A673 (cell line): ENCODE measurements at regions not wholly inside any gene's neighbourhood (a gene's known extent, or its start where the extent isn't known, plus 50 kb on each side); places are given as distances from the start of the nearest gene placed in this dataset.

Source experiments
- BruUV-seq: library from RNA; stranded (reverse); fragments of 400-500 nt; replicated peaks from 2 replicates; lab custom pipeline; 2021; lab: Mats Ljungman, UMichigan
- CTCF ChIA-PET: fragments of 300-600 bp; sonication (Branson Sonifier 250); formaldehyde crosslinking; loops from one replicate; lab custom pipeline; 2022; ENCODE audit warnings: antibody characterized with exemption; lab: Charles Lee
- POLR2A ChIA-PET: fragments of 300-600 bp; sonication (Branson Sonifier 250); formaldehyde crosslinking; loops from one replicate; lab custom pipeline; 2022; ENCODE audit warnings: antibody characterized with exemption; ENCODE audit not compliant: low non-redundant PET; lab: Charles Lee
- DNase-seq: peaks from one replicate; pipeline ENCODE4 v3.0.0-alpha.2; 2015; ENCODE audit warnings: low spot score
- H3K27ac ChIP-seq: fragments of 200-600 bp; sonication (generic); 2 replicates; pipeline ENCODE4 v1.5.1; 2016; ENCODE audit warnings: mixed run types, low read depth, mild to moderate bottlenecking, mixed read lengths, antibody characterized with exemption, low read length; ENCODE audit not compliant: poor library complexity, severe bottlenecking
- H3K27me3 ChIP-seq: fragments of 200-600 bp; sonication (generic); replicated peaks from 2 replicates; pipeline ENCODE4 v1.6.1; 2017; ENCODE audit warnings: mixed run types, low read depth, mild to moderate bottlenecking, mixed read lengths, antibody characterized with exemption, low read length; ENCODE audit not compliant: insufficient read depth, poor library complexity
- H3K36me3 ChIP-seq: fragments of 200-600 bp; sonication (generic); 2 replicates; pipeline ENCODE4 v1.6.1; 2016; ENCODE audit warnings: mixed run types, mild to moderate bottlenecking, mixed read lengths, antibody characterized with exemption, low read length; ENCODE audit not compliant: insufficient read depth, poor library complexity, severe bottlenecking
- H3K4me1 ChIP-seq: fragments of 200-600 bp; sonication (generic); 2 replicates; pipeline ENCODE4 v1.6.1; 2017; ENCODE audit warnings: mixed run types, mild to moderate bottlenecking, mixed read lengths, antibody characterized with exemption, low read length; ENCODE audit not compliant: insufficient read depth, poor library complexity, severe bottlenecking
- H3K4me3 ChIP-seq: fragments of 200-600 bp; sonication (generic); 2 replicates; pipeline ENCODE4 v1.5.1; 2016; ENCODE audit warnings: low read depth, mixed run types, mild to moderate bottlenecking, mixed read lengths, low read length; ENCODE audit not compliant: poor library complexity, severe bottlenecking
- H3K9me3 ChIP-seq: fragments of 200-600 bp; sonication (generic); 2 replicates; pipeline ENCODE4 v1.6.1; 2016; ENCODE audit warnings: mixed run types, low read depth, mild to moderate bottlenecking, mixed read lengths, antibody characterized with exemption, low read length; ENCODE audit not compliant: poor library complexity, severe bottlenecking
- EZH2 ChIP-seq: fragments of 200-600 bp; sonication (generic); IDR thresholded peaks from 2 replicates; pipeline ENCODE4 v1.6.1; 2017; ENCODE audit warnings: borderline replicate concordance, low read depth, mild to moderate bottlenecking, mixed read lengths, antibody characterized with exemption, low read length; ENCODE audit not compliant: poor library complexity, severe bottlenecking
- intact Hi-C: fragments of 100-400 bp; cut with micrococcal nuclease; formaldehyde crosslinking; loops from one replicate; pipeline ENCODE4 v1.10.0; 2022; ENCODE audit not compliant: unreplicated experiment
- TF ChIP-seq, protein P1 (sequence below): fragments of 300-800, 200-600 bp; sonication (generic); conservative IDR thresholded peaks from 2 replicates; pipeline ENCODE4 v1.5.1; 2017; ENCODE audit warnings: low read depth, mild to moderate bottlenecking, antibody characterized with exemption, low read length, moderate library complexity, mixed read lengths

DNA sequence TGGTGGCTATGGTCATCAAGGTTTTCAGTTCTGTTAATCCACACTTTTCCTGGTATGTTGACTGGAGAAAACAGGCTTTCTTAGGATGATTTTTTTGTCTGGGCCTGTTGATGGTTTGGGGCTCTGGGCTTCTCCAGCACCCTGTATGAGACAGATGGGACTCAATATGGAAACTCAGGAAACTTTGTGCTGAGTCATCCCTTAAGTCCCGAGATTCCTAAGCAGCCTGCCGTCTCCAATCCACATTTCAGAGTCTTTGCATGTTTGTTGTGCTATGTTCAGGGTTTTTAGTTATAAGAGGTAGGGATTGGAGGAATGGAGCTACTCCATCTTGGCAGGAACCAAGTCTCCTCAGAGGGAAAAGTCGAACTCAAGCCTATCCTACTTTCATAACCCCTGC, 253.3 kb upstream of the FOXF1 start:
- no peak for DNase-seq
- intact Hi-C loops: no loop called here
- TF ChIP-seq, protein P1, sequence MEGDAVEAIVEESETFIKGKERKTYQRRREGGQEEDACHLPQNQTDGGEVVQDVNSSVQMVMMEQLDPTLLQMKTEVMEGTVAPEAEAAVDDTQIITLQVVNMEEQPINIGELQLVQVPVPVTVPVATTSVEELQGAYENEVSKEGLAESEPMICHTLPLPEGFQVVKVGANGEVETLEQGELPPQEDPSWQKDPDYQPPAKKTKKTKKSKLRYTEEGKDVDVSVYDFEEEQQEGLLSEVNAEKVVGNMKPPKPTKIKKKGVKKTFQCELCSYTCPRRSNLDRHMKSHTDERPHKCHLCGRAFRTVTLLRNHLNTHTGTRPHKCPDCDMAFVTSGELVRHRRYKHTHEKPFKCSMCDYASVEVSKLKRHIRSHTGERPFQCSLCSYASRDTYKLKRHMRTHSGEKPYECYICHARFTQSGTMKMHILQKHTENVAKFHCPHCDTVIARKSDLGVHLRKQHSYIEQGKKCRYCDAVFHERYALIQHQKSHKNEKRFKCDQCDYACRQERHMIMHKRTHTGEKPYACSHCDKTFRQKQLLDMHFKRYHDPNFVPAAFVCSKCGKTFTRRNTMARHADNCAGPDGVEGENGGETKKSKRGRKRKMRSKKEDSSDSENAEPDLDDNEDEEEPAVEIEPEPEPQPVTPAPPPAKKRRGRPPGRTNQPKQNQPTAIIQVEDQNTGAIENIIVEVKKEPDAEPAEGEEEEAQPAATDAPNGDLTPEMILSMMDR: no peak
- Histone ChIP-seq H3K36me3 (no peaks in the 10 kb centered on the region), H3K4me3 (no peak overlapping the region), H3K27me3 (peaks cover 21% of the 10 kb centered on the region), H3K9me3 (no peaks in the 10 kb centered on the region), H3K4me1 (no peaks in the 10 kb centered on the region), H3K27ac (no peak overlapping the region)
- ChIA-PET POLR2A (no interaction called here), CTCF (no interaction called here)
- BruUV-seq: no TSS peak

DNA sequence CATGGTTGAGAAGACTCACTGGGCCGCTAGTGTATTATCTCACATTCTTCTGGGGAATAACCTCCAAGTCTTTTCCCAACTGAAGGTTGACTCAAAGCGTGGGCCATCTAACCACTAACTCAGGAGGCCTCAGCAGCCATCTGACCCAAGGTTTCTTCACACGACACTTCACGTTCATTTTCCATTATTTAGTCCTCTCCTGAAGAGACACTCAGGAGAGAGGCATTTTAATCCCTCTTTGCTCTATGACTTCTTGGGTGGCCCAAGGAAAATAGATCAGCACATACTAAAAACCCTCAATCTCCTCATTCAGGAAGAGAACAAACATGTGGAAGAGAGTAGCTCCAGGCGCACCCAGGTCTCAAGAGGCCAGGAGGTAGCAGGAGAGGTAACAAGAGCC, 252.8 kb upstream of the FOXF1 start:
- intact Hi-C loops: no loop called here
- ChIA-PET CTCF (no interaction called here), POLR2A (no interaction called here)
- no TSS peak for BruUV-seq
- Histone ChIP-seq H3K4me3 (no peak overlapping the region), H3K27ac (no peak overlapping the region), H3K36me3 (no peaks in the 10 kb centered on the region), H3K27me3 (peaks cover 19% of the 10 kb centered on the region), H3K9me3 (no peaks in the 10 kb centered on the region), H3K4me1 (no peaks in the 10 kb centered on the region)
- DNase-seq: no peak
- no peak for TF ChIP-seq EZH2
- TF ChIP-seq, protein P1: no peak

DNA sequence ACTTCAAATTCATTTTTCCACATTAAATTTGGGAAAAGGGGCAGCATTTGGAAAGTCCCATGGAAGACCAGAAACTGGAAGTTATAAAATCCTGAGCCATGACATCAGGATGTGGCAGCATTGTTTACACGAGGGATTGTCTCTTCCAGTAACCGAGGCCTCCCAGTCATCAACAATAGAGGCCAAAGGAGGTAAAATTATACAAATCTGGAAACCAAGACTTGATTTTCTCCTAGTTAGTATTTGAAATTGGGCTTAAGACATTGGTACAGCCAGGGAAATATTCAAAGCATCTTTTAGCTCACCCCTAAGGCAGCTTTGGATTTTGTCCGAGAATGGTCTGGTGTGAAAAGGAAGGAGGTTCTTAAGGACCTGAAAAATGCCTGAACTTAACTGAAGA, 251.6 kb upstream of the FOXF1 start:
- no peak overlapping the region for H3K4me3 ChIP-seq

More for the DNA sequence above, 251.6 kb upstream of the FOXF1 start:
- ChIA-PET CTCF (no interaction called here), POLR2A (no interaction called here)
- H3K27ac ChIP-seq: no peak overlapping the region
- no peak for DNase-seq
- H3K4me1 ChIP-seq: no peaks in the 10 kb centered on the region
- no TSS peak for BruUV-seq
- no peaks in the 10 kb centered on the region for H3K9me3 ChIP-seq
- TF ChIP-seq, protein P1: no peak
- TF ChIP-seq EZH2: no peak
- intact Hi-C loops: no loop called here
- H3K36me3 ChIP-seq: no peaks in the 10 kb centered on the region
- peaks cover 18% of the 10 kb centered on the region for H3K27me3 ChIP-seq
